ENCODE measurements at regions not wholly inside any gene's neighbourhood (a gene's known extent, or its start where the extent isn't known, plus 50 kb on each side); places are given as distances from the start of the nearest gene placed in this dataset.
A peak's percentile ranks its signal among the peaks of the same experiment; 100 is the strongest.

- TF ChIP-seq EZH2 (IDR thresholded peaks at IDR 0.05; ENCODE audit: borderline replicate concordance, low read depth, low read length, severe bottlenecking) = no peak
- TF ChIP-seq, protein P1, sequence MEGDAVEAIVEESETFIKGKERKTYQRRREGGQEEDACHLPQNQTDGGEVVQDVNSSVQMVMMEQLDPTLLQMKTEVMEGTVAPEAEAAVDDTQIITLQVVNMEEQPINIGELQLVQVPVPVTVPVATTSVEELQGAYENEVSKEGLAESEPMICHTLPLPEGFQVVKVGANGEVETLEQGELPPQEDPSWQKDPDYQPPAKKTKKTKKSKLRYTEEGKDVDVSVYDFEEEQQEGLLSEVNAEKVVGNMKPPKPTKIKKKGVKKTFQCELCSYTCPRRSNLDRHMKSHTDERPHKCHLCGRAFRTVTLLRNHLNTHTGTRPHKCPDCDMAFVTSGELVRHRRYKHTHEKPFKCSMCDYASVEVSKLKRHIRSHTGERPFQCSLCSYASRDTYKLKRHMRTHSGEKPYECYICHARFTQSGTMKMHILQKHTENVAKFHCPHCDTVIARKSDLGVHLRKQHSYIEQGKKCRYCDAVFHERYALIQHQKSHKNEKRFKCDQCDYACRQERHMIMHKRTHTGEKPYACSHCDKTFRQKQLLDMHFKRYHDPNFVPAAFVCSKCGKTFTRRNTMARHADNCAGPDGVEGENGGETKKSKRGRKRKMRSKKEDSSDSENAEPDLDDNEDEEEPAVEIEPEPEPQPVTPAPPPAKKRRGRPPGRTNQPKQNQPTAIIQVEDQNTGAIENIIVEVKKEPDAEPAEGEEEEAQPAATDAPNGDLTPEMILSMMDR (IDR thresholded peaks at IDR 0.05; ENCODE audit: borderline replicate concordance, extremely low read depth, low read length, poor library complexity, severe bottlenecking) = no peak
- no peak for DNase-seq
- Histone ChIP-seq H3K79me2 (ENCODE audit: insufficient read depth, low read length) (no peaks in the 10 kb centered on the region), H2AFZ (ENCODE audit: low read depth, low read length) (no peak overlapping the region), H3K9ac (ENCODE audit: low read depth, low read length) (no peak overlapping the region), H3K36me3 (ENCODE audit: insufficient read depth, low read length) (no peaks in the 10 kb centered on the region), H3K9me3 (ENCODE audit: insufficient read depth, low read length, severe bottlenecking) (no peaks in the 10 kb centered on the region), H3K4me1 (ENCODE audit: insufficient read depth, low read length) (no peaks in the 10 kb centered on the region), H3K27ac (ENCODE audit: low read length) (no peak overlapping the region), H3K27me3 (ENCODE audit: insufficient read depth, low read length, poor library complexity) (no peaks in the 10 kb centered on the region), H4K20me1 (ENCODE audit: insufficient read depth, low read length) (no peaks in the 10 kb centered on the region), H3K4me3 (ENCODE audit: low read depth in 1 of 2, low read length in 2 of 2) (no peak overlapping the region), H3K4me2 (ENCODE audit: insufficient read depth, low read length) (no peak overlapping the region)
- ATAC-seq (ENCODE audit: insufficient read depth, low read depth) = no peak
These were observed 646.2 kb upstream of the SEMA3D start for GRCh38 chr7:85833066-85833465.

GRCh38 chr7:85830982-85831381, 644.1 kb upstream of the SEMA3D start:
- Histone ChIP-seq H3K9ac (ENCODE audit: low read depth, low read length) (no peak overlapping the region), H3K27ac (ENCODE audit: low read length) (no peak overlapping the region), H3K4me2 (ENCODE audit: insufficient read depth, low read length) (no peak overlapping the region), H3K4me3 (ENCODE audit: low read depth in 1 of 2, low read length in 2 of 2) (no peak overlapping the region), H3K79me2 (ENCODE audit: insufficient read depth, low read length) (no peaks in the 10 kb centered on the region), H3K4me1 (ENCODE audit: insufficient read depth, low read length) (no peaks in the 10 kb centered on the region), H2AFZ (ENCODE audit: low read depth, low read length) (no peak overlapping the region), H3K9me3 (ENCODE audit: insufficient read depth, low read length, severe bottlenecking) (no peaks in the 10 kb centered on the region), H4K20me1 (ENCODE audit: insufficient read depth, low read length) (no peaks in the 10 kb centered on the region), H3K27me3 (ENCODE audit: insufficient read depth, low read length, poor library complexity) (no peaks in the 10 kb centered on the region), H3K36me3 (ENCODE audit: insufficient read depth, low read length) (no peaks in the 10 kb centered on the region)
- TF ChIP-seq, protein P1 (IDR thresholded peaks at IDR 0.05; ENCODE audit: borderline replicate concordance, extremely low read depth, low read length, poor library complexity, severe bottlenecking) = no peak
- no peak for TF ChIP-seq EZH2 (IDR thresholded peaks at IDR 0.05; ENCODE audit: borderline replicate concordance, low read depth, low read length, severe bottlenecking)
- no peak for DNase-seq
- ATAC-seq (ENCODE audit: insufficient read depth, low read depth) = no peak

DNA sequence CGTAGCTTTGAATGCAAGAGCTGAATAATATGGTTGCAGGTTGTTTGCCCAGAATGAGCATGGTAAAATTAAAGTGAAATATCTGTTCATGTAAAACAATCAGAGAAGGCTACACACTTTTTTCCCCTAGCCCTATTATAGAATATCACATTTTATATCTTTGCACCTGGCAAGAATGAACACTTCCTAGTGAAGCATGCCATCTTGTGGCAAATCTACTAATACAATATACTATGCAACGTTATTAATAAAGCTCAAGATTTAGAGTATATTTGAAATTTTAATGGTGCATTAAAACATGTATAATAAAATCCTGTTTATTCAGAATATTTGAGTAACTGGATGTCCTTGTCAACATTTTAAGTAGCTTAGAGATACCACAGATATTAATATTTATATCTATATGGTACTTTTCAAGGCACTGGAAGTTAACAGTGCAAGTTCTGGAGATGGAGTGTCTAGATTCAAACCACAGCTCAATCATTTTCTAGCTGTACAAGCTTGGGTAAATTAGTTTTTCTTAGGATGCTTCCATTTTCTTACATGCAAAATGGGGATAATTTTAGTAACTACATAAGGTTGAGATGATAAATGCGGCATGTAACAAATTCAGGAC, 643.1 kb upstream of the SEMA3D start:
- no peaks in the 10 kb centered on the region for H4K20me1 ChIP-seq (ENCODE audit: insufficient read depth, low read length)
- no peak for DNase-seq

More for the DNA sequence above, 643.1 kb upstream of the SEMA3D start:
- Histone ChIP-seq H3K79me2 (ENCODE audit: insufficient read depth, low read length) (no peaks in the 10 kb centered on the region), H3K27ac (ENCODE audit: low read length) (no peak overlapping the region), H3K27me3 (ENCODE audit: insufficient read depth, low read length, poor library complexity) (no peaks in the 10 kb centered on the region), H3K9ac (ENCODE audit: low read depth, low read length) (no peak overlapping the region), H3K4me2 (ENCODE audit: insufficient read depth, low read length) (no peak overlapping the region), H3K9me3 (ENCODE audit: insufficient read depth, low read length, severe bottlenecking) (no peaks in the 10 kb centered on the region), H3K4me1 (ENCODE audit: insufficient read depth, low read length) (no peaks in the 10 kb centered on the region), H3K36me3 (ENCODE audit: insufficient read depth, low read length) (no peaks in the 10 kb centered on the region), H2AFZ (ENCODE audit: low read depth, low read length) (no peak overlapping the region), H3K4me3 (ENCODE audit: low read depth in 1 of 2, low read length in 2 of 2) (no peak overlapping the region)
- TF ChIP-seq, protein P1 (IDR thresholded peaks at IDR 0.05; ENCODE audit: borderline replicate concordance, extremely low read depth, low read length, poor library complexity, severe bottlenecking) = peak; percentile 22
- no peak for TF ChIP-seq EZH2 (IDR thresholded peaks at IDR 0.05; ENCODE audit: borderline replicate concordance, low read depth, low read length, severe bottlenecking)
- no peak for ATAC-seq (ENCODE audit: insufficient read depth, low read depth)
